A673 (cell line): ENCODE measurements at regions not wholly inside any gene's neighbourhood (a gene's known extent, or its start where the extent isn't known, plus 50 kb on each side); places are given as distances from the start of the nearest gene placed in this dataset.

Source experiments
- BruUV-seq: library from RNA; stranded (reverse); fragments of 400-500 nt; replicated peaks from 2 replicates; lab custom pipeline; 2021; lab: Mats Ljungman, UMichigan
- CTCF ChIA-PET: fragments of 300-600 bp; sonication (Branson Sonifier 250); formaldehyde crosslinking; loops from one replicate; lab custom pipeline; 2022; ENCODE audit warnings: antibody characterized with exemption; lab: Charles Lee
- POLR2A ChIA-PET: fragments of 300-600 bp; sonication (Branson Sonifier 250); formaldehyde crosslinking; loops from one replicate; lab custom pipeline; 2022; ENCODE audit warnings: antibody characterized with exemption; ENCODE audit not compliant: low non-redundant PET; lab: Charles Lee
- DNase-seq: peaks from one replicate; pipeline ENCODE4 v3.0.0-alpha.2; 2015; ENCODE audit warnings: low spot score
- H3K27ac ChIP-seq: fragments of 200-600 bp; sonication (generic); 2 replicates; pipeline ENCODE4 v1.5.1; 2016; ENCODE audit warnings: mixed run types, low read depth, mild to moderate bottlenecking, mixed read lengths, antibody characterized with exemption, low read length; ENCODE audit not compliant: poor library complexity, severe bottlenecking
- H3K27me3 ChIP-seq: fragments of 200-600 bp; sonication (generic); replicated peaks from 2 replicates; pipeline ENCODE4 v1.6.1; 2017; ENCODE audit warnings: mixed run types, low read depth, mild to moderate bottlenecking, mixed read lengths, antibody characterized with exemption, low read length; ENCODE audit not compliant: insufficient read depth, poor library complexity
- H3K36me3 ChIP-seq: fragments of 200-600 bp; sonication (generic); 2 replicates; pipeline ENCODE4 v1.6.1; 2016; ENCODE audit warnings: mixed run types, mild to moderate bottlenecking, mixed read lengths, antibody characterized with exemption, low read length; ENCODE audit not compliant: insufficient read depth, poor library complexity, severe bottlenecking
- H3K4me1 ChIP-seq: fragments of 200-600 bp; sonication (generic); 2 replicates; pipeline ENCODE4 v1.6.1; 2017; ENCODE audit warnings: mixed run types, mild to moderate bottlenecking, mixed read lengths, antibody characterized with exemption, low read length; ENCODE audit not compliant: insufficient read depth, poor library complexity, severe bottlenecking
- H3K4me3 ChIP-seq: fragments of 200-600 bp; sonication (generic); 2 replicates; pipeline ENCODE4 v1.5.1; 2016; ENCODE audit warnings: low read depth, mixed run types, mild to moderate bottlenecking, mixed read lengths, low read length; ENCODE audit not compliant: poor library complexity, severe bottlenecking
- H3K9me3 ChIP-seq: fragments of 200-600 bp; sonication (generic); 2 replicates; pipeline ENCODE4 v1.6.1; 2016; ENCODE audit warnings: mixed run types, low read depth, mild to moderate bottlenecking, mixed read lengths, antibody characterized with exemption, low read length; ENCODE audit not compliant: poor library complexity, severe bottlenecking
- EZH2 ChIP-seq: fragments of 200-600 bp; sonication (generic); IDR thresholded peaks from 2 replicates; pipeline ENCODE4 v1.6.1; 2017; ENCODE audit warnings: borderline replicate concordance, low read depth, mild to moderate bottlenecking, mixed read lengths, antibody characterized with exemption, low read length; ENCODE audit not compliant: poor library complexity, severe bottlenecking
- intact Hi-C: fragments of 100-400 bp; cut with micrococcal nuclease; formaldehyde crosslinking; loops from one replicate; pipeline ENCODE4 v1.10.0; 2022; ENCODE audit not compliant: unreplicated experiment
- TF ChIP-seq, protein P1 (sequence below): fragments of 300-800, 200-600 bp; sonication (generic); conservative IDR thresholded peaks from 2 replicates; pipeline ENCODE4 v1.5.1; 2017; ENCODE audit warnings: low read depth, mild to moderate bottlenecking, antibody characterized with exemption, low read length, moderate library complexity, mixed read lengths

GRCh38 chr2:220628252-220628651 is 943.9 kb downstream of the EPHA4 start:
- CTCF ChIA-PET: no interaction called here
- intact Hi-C loops: no loop called here

DNA sequence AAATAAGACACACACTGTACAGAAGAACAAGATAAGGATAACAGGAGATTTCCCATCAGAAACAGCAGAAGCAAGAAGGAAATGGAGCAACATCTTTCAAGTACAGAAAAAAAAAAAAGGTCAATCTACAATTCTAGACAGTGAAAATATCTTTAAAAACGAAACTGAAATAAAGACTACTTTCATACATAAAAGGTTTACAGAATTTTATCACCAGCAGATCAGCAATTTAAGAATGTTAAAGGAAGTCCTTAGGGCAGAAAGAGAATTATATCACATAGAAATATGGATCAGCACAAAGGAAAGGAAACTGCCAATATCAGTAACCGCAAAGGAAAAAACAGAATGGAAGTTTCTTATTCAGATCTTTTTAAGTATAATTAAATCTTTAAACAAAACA is 931.0 kb downstream of the EPHA4 start:
- TF ChIP-seq, protein P1, sequence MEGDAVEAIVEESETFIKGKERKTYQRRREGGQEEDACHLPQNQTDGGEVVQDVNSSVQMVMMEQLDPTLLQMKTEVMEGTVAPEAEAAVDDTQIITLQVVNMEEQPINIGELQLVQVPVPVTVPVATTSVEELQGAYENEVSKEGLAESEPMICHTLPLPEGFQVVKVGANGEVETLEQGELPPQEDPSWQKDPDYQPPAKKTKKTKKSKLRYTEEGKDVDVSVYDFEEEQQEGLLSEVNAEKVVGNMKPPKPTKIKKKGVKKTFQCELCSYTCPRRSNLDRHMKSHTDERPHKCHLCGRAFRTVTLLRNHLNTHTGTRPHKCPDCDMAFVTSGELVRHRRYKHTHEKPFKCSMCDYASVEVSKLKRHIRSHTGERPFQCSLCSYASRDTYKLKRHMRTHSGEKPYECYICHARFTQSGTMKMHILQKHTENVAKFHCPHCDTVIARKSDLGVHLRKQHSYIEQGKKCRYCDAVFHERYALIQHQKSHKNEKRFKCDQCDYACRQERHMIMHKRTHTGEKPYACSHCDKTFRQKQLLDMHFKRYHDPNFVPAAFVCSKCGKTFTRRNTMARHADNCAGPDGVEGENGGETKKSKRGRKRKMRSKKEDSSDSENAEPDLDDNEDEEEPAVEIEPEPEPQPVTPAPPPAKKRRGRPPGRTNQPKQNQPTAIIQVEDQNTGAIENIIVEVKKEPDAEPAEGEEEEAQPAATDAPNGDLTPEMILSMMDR: no peak
- TF ChIP-seq EZH2: no peak
- BruUV-seq: no TSS peak
- ChIA-PET POLR2A (interaction anchor here (0.6 kb wide), 1 partner anchor 110 kb away, joined by 3 read pairs; no protein-coding TSS in a partner anchor), CTCF (no interaction called here)
- peaks cover 13% of the 10 kb centered on the region for H3K4me1 ChIP-seq
- intact Hi-C loops: no loop called here
- H3K9me3 ChIP-seq: no peaks in the 10 kb centered on the region
- H3K27me3 ChIP-seq: no peaks in the 10 kb centered on the region
- no peaks in the 10 kb centered on the region for H3K36me3 ChIP-seq
- DNase-seq: no peak
- H3K4me3 ChIP-seq: no peak overlapping the region
- H3K27ac ChIP-seq: no peak overlapping the region

More at GRCh38 chr2:220628252-220628651, 943.9 kb downstream of the EPHA4 start:
- H3K27me3 ChIP-seq: no peaks in the 10 kb centered on the region
- H3K4me3 ChIP-seq: no peak overlapping the region
- peak overlapping the region; percentile 12 for H3K27ac ChIP-seq
- no peaks in the 10 kb centered on the region for H3K36me3 ChIP-seq
- no TSS peak for BruUV-seq
- no peaks in the 10 kb centered on the region for H3K9me3 ChIP-seq
- POLR2A ChIA-PET: interaction anchor here (0.7 kb wide), 2 partner anchors 380 to 1084 kb away, joined by 3 read pairs; no protein-coding TSS in a partner anchor
- TF ChIP-seq, protein P1: no peak
- no peak for TF ChIP-seq EZH2
- peaks cover 25% of the 10 kb centered on the region for H3K4me1 ChIP-seq
- no peak for DNase-seq

DNA sequence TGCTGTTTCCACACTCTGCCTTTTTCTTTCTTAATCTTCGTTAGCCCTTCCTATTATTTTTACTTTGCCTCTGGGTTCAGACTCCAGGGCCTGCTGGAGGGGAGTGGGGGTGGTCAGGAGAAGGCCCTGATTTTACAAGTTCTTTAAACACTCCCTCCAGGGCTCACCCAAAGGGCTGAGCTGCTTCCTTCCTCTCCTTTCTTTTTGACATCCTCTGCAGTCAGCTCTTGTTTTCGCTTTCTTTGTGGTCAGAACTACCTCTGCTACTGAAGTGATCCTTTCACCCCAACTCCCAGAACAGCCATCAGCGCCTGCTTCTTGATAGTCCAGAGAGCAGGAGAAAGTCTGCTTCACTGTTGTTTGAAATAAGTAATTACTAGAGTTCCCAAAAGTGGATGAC is 925.7 kb downstream of the EPHA4 start:
- no peak for TF ChIP-seq EZH2
- TF ChIP-seq, protein P1: no peak
- no peak for DNase-seq
- BruUV-seq: no TSS peak
- no peaks in the 10 kb centered on the region for H3K9me3 ChIP-seq
- ChIA-PET POLR2A (no interaction called here), CTCF (no interaction called here)
- H3K4me1 ChIP-seq: peaks cover 13% of the 10 kb centered on the region
- no peaks in the 10 kb centered on the region for H3K36me3 ChIP-seq
- no peak overlapping the region for H3K4me3 ChIP-seq
- H3K27ac ChIP-seq: no peak overlapping the region
- no peaks in the 10 kb centered on the region for H3K27me3 ChIP-seq
- intact Hi-C loops: no loop called here
